ENCODE measurements at regions not wholly inside any gene's neighbourhood (a gene's known extent, or its start where the extent isn't known, plus 50 kb on each side); places are given as distances from the start of the nearest gene placed in this dataset.

DNA sequence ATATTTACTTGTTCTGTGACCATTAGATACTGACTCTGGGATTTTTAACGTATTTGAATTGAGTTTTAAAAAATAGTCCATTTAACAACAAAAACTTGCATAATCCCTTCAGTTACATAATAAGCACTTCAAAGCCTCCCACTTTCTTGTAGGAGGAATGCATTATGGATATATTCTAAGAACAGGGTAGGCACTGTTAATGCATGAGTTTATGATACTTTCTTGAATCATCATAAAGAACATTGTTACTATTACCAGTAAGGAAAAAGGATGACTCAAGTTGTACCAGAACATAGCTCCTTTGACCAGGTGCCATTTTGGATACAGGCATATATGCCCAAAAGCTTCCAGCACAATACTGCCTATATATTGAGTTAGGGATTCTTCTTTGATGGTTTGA is 671.4 kb downstream of the GALC start:
- DNase-seq (ENCODE audit: low read depth) = no peak
- in situ Hi-C loops (cut with HindIII; ENCODE audit: low pct_unique_long_range_greater_than_20kb, low sequenced_read_pairs) = no loop called here

DNA sequence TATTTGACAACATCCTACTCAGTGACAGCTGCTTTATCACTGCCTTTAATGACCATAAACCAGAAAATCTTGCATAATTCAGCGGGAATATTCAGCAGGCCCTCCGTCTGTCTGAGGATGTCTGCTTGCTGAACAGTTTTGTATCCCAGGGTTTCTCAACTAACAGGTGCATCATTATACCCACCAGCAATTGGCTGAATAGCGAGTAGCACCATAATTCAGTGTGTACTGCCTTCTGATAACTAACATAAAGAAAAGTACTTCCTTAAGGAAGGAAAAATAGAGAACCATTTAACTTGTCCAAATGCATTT is 680.1 kb downstream of the GALC start:
- in situ Hi-C loops (cut with HindIII; ENCODE audit: low pct_unique_long_range_greater_than_20kb, low sequenced_read_pairs) = no loop called here
- no peak for DNase-seq (ENCODE audit: low read depth)

- DNase-seq (ENCODE audit: low read depth) = no peak
- in situ Hi-C loops (cut with HindIII; ENCODE audit: low pct_unique_long_range_greater_than_20kb, low sequenced_read_pairs) = no loop called here
Observed at GRCh38 chr14:87312169-87312893, 680.7 kb downstream of the GALC start.

DNA sequence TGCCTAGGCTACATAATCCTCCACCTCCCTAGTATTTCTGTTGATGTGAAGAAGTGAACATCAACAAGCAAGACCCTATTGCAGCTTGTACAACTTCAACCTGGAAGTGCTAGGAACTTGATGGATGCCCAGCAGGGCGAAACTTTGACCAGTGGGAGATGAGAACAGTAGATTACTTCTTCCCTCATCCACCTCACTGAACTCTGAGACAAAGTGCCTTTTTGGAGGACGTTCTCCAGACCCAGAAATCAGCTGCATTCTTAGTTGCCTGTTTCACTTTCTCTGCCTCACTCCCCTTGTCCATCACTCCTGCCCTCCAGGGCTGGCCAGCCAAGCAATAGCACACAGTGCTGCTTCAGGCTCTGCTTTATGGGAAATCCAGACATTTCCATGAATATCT is 683.4 kb downstream of the GALC start:
- no peak for DNase-seq (ENCODE audit: low read depth)
- in situ Hi-C loops (cut with HindIII; ENCODE audit: low pct_unique_long_range_greater_than_20kb, low sequenced_read_pairs) = no loop called here

DNA sequence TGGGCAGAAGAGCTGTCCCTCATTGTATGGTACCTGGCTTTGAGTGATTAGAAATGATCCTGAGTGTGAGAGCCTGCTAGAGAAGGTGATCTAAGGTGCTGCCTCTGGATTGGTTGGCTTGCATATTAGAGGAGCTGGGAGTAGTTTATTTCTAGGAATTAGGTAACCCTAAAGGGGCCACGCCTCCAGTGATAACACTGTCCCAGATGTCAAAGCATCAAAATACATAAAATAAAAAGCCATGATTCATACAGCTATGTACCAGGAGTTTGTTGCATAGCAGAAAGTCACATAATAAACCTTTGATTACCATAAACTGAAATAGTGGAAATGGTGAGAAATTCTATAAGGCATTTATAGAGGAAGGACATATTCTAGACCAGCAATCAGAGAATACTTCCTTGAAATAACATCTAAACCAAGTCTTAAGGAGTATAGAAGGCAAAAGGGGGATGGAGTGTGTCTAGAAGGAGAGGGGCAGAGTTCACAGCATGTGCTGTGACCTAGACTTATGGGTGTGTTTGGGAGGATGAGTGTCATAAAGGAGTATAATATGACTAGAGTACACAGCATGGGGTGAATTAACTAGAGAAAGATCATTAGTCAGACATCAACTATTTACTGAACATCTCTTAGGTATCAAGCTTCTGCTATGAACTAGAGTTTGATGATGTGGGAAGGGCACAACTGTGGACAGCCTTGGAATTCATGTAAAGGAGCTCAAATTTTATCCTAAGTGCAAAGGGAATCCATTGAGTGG is 686.4 kb downstream of the GALC start:
- DNase-seq (ENCODE audit: low read depth) = no peak
- in situ Hi-C loops (cut with HindIII; ENCODE audit: low pct_unique_long_range_greater_than_20kb, low sequenced_read_pairs) = no loop called here

DNA sequence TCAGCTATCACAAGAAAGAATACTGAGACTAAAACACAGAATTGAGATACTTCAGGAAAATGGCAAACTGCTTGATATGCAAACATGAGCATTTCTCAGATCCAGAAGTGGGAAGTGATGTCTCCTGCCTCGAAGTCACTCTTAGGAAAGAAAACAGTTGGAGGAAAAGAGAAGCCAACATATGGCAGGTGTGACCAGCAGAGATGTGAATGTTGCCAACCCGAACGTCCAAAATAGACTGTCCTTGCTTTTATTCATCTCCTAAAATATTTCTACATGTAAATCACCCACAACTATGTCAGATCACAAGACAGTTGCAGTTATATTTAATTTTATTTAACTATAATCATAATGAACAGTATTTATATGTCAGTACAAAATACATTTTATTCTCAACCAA is 687.6 kb downstream of the GALC start:
- DNase-seq (ENCODE audit: low read depth) = no peak
- in situ Hi-C loops (cut with HindIII; ENCODE audit: low pct_unique_long_range_greater_than_20kb, low sequenced_read_pairs) = no loop called here

DNA sequence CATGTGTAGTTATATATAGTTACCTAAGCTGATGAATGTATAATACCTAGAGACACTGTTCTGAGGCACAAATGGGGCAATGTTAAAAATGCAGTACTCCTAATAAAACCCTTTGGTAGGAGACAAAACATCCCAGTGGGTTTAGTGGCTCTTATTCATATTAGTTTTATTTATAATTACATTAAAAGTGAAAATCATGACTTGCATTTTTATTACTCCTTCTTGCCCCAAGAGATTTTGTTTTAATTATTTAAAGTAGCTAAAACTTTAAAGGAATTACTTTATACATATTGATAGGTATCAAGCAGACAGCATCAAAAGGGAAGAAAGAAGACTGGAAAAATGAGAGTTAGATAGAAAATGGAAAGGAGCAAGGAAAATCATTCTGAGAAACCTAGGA is 688.6 kb downstream of the GALC start:
- no peak for DNase-seq (ENCODE audit: low read depth)
- in situ Hi-C loops (cut with HindIII; ENCODE audit: low pct_unique_long_range_greater_than_20kb, low sequenced_read_pairs) = no loop called here

DNA sequence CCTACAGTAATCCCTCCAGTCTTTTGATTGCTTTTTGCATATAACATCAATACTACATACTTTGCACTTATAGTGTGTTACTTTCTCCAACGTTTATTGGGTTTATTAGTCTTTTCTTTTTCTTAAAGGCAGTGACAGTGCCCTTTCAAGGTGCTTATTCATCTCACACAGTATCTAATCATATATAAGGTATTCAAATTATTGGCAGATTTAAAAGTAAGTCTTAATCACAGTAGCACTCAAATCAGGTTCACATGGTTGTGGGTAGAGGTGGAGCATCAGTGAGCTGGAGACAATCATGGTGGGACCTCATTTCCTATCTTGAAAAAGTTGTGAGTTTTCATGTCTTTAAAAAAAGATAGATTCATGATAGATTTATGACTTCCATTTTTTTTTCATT is 706.2 kb downstream of the GALC start:
- in situ Hi-C loops (cut with HindIII; ENCODE audit: low pct_unique_long_range_greater_than_20kb, low sequenced_read_pairs) = no loop called here
- DNase-seq (ENCODE audit: low read depth) = no peak

DNA sequence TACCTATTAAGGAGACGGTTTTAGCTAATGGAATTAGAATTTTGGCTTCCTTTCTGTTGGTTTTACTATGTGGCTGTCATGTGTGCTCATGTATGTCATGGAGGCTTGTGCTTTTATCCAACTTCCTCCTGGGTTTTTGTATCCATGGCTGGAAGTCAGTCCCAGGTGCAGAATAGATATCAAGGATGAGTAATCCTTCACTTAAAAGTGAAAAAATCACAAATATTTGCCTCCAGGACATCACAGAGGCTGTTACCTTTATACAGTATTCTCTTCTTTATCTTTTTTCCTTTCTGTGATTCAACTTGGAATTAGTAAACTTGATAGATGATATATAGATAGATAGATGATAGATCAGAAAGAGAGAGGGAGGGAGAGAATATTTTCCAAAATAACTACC is 706.8 kb downstream of the GALC start:
- DNase-seq (ENCODE audit: low read depth) = no peak
- in situ Hi-C loops (cut with HindIII; ENCODE audit: low pct_unique_long_range_greater_than_20kb, low sequenced_read_pairs) = no loop called here

GRCh38 chr14:87285506-87285905 is 707.5 kb downstream of the GALC start:
- in situ Hi-C loops (cut with HindIII; ENCODE audit: low pct_unique_long_range_greater_than_20kb, low sequenced_read_pairs) = no loop called here
- DNase-seq (ENCODE audit: low read depth) = no peak

DNA sequence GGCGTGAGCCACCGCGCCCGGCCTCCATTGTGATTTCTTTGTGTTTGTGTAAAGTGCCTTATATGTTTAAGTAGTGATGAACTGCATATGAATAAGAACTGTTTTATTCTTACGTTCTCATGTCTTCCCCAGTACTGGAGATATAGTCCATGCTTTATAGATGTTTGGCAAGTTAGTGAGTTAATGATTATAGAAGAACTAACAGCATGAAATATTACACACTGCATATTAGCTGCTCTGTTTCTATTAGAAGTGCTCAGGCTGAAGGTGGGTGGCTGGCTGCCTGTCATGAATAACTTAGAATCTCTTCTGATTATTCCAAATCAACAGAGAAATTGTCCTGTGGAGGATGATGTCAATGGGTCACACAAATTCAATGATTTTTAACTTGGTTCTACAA is 709.4 kb downstream of the GALC start:
- in situ Hi-C loops (cut with HindIII; ENCODE audit: low pct_unique_long_range_greater_than_20kb, low sequenced_read_pairs) = no loop called here
- no peak for DNase-seq (ENCODE audit: low read depth)

- in situ Hi-C loops (cut with HindIII; ENCODE audit: low pct_unique_long_range_greater_than_20kb, low sequenced_read_pairs) = no loop called here
- DNase-seq (ENCODE audit: low read depth) = no peak
Observed at GRCh38 chr14:87282266-87282665, 710.7 kb downstream of the GALC start.

GRCh38 chr14:87278415-87278814 is 714.6 kb downstream of the GALC start:
- DNase-seq (ENCODE audit: low read depth) = no peak
- in situ Hi-C loops (cut with HindIII; ENCODE audit: low pct_unique_long_range_greater_than_20kb, low sequenced_read_pairs) = no loop called here

DNA sequence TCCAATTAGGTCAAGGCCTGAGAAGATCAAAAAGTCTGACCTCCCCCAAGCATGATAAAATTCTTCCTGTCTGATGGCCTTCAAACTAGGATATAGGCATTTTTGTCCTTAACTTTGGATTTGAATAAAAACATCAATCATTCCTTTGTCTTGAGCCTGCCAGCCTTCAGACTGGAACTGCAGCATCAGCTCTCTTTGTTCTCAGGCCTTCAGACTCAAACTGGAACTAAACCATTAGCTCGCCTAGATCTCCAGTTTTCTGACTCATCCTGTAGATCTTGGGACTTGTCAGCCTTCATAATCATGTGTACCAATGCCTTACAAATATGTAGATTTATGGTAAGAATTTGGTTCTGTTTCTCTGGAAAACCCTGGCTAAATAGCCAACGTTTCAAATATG is 721.7 kb downstream of the GALC start:
- no peak for DNase-seq (ENCODE audit: low read depth)
- in situ Hi-C loops (cut with HindIII; ENCODE audit: low pct_unique_long_range_greater_than_20kb, low sequenced_read_pairs) = no loop called here

DNA sequence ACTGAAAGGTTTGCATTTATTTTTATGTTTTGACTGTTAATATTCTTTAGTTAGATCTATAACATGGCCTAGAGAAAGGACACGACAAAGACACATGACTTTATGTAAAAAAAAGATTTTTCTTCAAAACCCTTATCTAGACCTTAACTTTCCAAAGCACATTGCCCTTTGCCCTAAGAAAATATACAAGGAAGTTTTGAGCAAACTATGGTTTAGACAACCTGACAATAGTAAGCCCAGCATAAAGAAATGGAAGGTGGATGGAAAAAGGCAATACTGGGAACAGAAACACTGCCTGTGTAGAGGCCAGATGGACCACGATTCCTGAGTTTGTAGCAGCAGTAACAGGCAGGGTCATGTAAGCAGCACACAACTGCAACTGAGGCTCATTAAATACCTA is 724.0 kb downstream of the GALC start:
- in situ Hi-C loops (cut with HindIII; ENCODE audit: low pct_unique_long_range_greater_than_20kb, low sequenced_read_pairs) = no loop called here
- DNase-seq (ENCODE audit: low read depth) = no peak

DNA sequence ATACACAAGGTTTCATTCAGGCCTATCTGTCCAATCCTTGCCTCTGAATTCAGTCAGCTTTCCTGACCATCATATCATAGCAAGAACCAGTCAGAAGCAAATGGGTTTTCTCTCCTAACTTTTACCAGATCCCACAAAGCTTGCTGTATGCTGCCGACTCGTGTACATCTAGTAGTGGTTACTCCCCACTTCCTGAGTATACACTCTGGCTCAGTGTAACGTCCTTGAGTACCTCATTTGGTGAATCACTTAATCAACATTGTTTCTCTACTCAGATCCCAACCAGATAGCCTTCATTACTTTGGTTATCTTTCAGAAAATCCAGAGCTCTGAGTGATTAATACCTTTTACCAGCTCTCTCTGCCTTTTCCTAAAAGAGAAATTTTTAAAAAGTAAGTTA is 728.2 kb downstream of the GALC start:
- no peak for DNase-seq (ENCODE audit: low read depth)
- in situ Hi-C loops (cut with HindIII; ENCODE audit: low pct_unique_long_range_greater_than_20kb, low sequenced_read_pairs) = no loop called here

DNA sequence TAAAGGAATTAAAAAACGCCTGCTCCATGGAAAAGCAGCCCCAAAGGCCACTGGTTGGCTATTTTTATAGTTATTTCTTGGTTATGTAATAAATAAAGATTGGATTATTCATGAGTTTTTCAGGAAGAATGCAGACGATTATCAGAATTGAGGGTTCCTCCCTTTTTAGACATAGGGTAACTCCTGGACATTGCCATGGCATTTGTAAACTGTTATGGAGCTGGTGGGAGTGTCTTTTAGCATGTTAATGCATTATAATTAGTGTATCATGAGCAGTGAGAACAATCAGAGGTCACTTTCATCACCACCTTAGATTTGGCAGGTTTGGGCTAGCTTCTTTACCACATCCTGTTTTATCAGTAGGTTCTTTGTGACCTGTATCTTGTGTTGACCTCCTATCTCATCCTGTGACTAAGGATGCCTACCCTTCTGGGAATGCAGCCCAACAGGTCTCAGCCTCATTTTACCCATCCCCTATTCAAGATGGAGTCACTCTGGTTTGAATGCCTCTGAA is 728.7 kb downstream of the GALC start:
- no peak for DNase-seq (ENCODE audit: low read depth)
- in situ Hi-C loops (cut with HindIII; ENCODE audit: low pct_unique_long_range_greater_than_20kb, low sequenced_read_pairs) = no loop called here

DNA sequence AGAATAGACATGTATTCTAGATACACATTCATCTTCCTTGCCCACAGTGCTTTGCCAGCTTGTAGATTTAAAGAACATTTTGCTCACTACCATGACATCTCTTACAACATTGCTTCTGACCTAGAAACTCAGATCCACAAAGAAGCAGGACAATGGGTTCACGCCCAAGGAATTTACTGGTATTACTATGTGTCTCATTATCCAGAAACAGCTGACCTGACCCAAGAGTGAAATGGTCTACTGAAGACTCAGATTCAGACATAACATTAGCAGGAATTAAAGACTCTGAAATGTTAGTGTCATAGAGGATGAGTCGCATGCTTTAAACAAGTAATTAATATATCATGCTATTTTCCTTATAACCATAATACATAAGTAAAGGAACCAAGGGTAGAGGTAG is 731.4 kb downstream of the GALC start:
- in situ Hi-C loops (cut with HindIII; ENCODE audit: low pct_unique_long_range_greater_than_20kb, low sequenced_read_pairs) = no loop called here
- no peak for DNase-seq (ENCODE audit: low read depth)

- in situ Hi-C loops (cut with HindIII; ENCODE audit: low pct_unique_long_range_greater_than_20kb, low sequenced_read_pairs) = no loop called here
- no peak for DNase-seq (ENCODE audit: low read depth)
Observed at GRCh38 chr14:87260460-87260859, 732.5 kb downstream of the GALC start.

DNA sequence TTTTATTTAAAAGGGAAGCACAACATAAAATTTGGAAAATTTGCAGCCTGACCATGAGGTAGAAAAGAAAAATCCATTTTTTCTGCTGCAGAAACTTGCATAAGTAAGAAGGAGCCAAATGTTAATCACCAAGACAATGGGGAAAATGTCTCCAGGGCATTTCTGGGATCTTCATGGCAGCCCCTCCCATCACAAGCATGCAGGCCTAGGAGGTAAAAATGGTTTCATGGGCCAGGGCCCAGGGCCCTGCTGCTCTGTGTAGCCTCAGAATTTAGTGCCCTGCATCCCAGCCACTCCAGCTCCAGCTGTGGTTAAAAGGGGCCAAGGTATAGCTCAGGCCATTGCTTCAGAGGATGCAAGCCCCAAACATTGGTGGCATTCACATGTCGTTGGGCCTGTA is 735.6 kb downstream of the GALC start:
- in situ Hi-C loops (cut with HindIII; ENCODE audit: low pct_unique_long_range_greater_than_20kb, low sequenced_read_pairs) = no loop called here
- no peak for DNase-seq (ENCODE audit: low read depth)
